Testis (tissue), 2 donors: ENCODE measurements at regions not wholly inside any gene's neighbourhood (a gene's known extent, or its start where the extent isn't known, plus 50 kb on each side); places are given as distances from the start of the nearest gene placed in this dataset.

Source experiments
- DNase-seq: peaks from one replicate; pipeline ENCODE4 v3.0.0-alpha.2; 2019
- H3K27ac ChIP-seq, 2 donors: fragments of 200-600 bp; sonication (generic); one replicate each; pipeline ENCODE4 v1.5.1; 2019
- H3K27me3 ChIP-seq: fragments of 200-600 bp; sonication (generic); one replicate; pipeline ENCODE4 v1.5.1; 2019
- H3K36me3 ChIP-seq: fragments of 200-600 bp; sonication (generic); one replicate; pipeline ENCODE4 v1.5.1; 2017; ENCODE audit warnings: low read depth; ENCODE audit errors: missing control alignments
- H3K4me1 ChIP-seq: fragments of 200-600 bp; sonication (generic); one replicate; pipeline ENCODE4 v1.5.1; 2019
- H3K4me3 ChIP-seq, 2 donors: fragments of 200-600 bp; sonication (generic); one replicate each; pipeline ENCODE4 v1.5.1; 2017 to 2019
- H3K9me3 ChIP-seq: fragments of 200-600 bp; sonication (generic); one replicate; pipeline ENCODE4 v1.5.1; 2017
- POLR2A ChIP-seq: fragments of 450-650 bp; IDR thresholded peaks from one replicate; pipeline ENCODE4 v1.6.1; 2017; ENCODE audit warnings: antibody characterized with exemption, mild to moderate bottlenecking, moderate library complexity
- WGBS, 2 donors: methylation state at CpG; one replicate each; pipeline ENCODE4 v1.1.5; 2018; 5-methylcytosine and 5-hydroxymethylcytosine counted together
- intact Hi-C: fragments of 100-400 bp; cut with DNase I; formaldehyde crosslinking; loops from one replicate; pipeline ENCODE4 v1.15.1; 2023; ENCODE audit warnings: low total_unique reads
- TF ChIP-seq, protein P1 (sequence below), 3 experiments: fragments of 450-650 bp in 2 of 3; fragments of 200-600 bp in 1 of 3; sonication (generic) in 1 of 3; IDR thresholded peaks; one replicate each; pipeline ENCODE4 v1.5.1; 2016 to 2019; ENCODE audit warnings: antibody characterized with exemption in 3 of 3, mild to moderate bottlenecking in 2 of 3, moderate library complexity in 1 of 3

GRCh38 chr4:28784188-28784587 lies 1923.5 kb downstream of the STIM2 start:
- H3K4me3 ChIP-seq = no peak overlapping the region
- DNase-seq = no peak
- TF ChIP-seq, protein P1, sequence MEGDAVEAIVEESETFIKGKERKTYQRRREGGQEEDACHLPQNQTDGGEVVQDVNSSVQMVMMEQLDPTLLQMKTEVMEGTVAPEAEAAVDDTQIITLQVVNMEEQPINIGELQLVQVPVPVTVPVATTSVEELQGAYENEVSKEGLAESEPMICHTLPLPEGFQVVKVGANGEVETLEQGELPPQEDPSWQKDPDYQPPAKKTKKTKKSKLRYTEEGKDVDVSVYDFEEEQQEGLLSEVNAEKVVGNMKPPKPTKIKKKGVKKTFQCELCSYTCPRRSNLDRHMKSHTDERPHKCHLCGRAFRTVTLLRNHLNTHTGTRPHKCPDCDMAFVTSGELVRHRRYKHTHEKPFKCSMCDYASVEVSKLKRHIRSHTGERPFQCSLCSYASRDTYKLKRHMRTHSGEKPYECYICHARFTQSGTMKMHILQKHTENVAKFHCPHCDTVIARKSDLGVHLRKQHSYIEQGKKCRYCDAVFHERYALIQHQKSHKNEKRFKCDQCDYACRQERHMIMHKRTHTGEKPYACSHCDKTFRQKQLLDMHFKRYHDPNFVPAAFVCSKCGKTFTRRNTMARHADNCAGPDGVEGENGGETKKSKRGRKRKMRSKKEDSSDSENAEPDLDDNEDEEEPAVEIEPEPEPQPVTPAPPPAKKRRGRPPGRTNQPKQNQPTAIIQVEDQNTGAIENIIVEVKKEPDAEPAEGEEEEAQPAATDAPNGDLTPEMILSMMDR (IDR thresholded peaks at IDR 0.05) = no peak
- TF ChIP-seq POLR2A = no peak
- intact Hi-C loops = no loop called here
- no peaks in the 10 kb centered on the region for H3K36me3 ChIP-seq
- no peaks in the 10 kb centered on the region for H3K27me3 ChIP-seq
- no peaks in the 10 kb centered on the region for H3K4me1 ChIP-seq
- no peak overlapping the region for H3K27ac ChIP-seq
- H3K9me3 ChIP-seq = no peaks in the 10 kb centered on the region

- intact Hi-C loops = no loop called here
- TF ChIP-seq, protein P1 (IDR thresholded peaks at IDR 0.05) = no peak
- TF ChIP-seq POLR2A = no peak
- no peak overlapping the region for H3K27ac ChIP-seq
- no peaks in the 10 kb centered on the region for H3K27me3 ChIP-seq
- DNase-seq = no peak
- no peak overlapping the region for H3K4me3 ChIP-seq
- WGBS, 2 donors = 55 to 71% methylated on average over 2 of the region's 2 CpGs
- no peaks in the 10 kb centered on the region for H3K9me3 ChIP-seq
- H3K36me3 ChIP-seq = no peaks in the 10 kb centered on the region
- H3K4me1 ChIP-seq = no peaks in the 10 kb centered on the region
These were observed 1927.3 kb downstream of the STIM2 start for GRCh38 chr4:28787947-28788346.

- peak; percentile 30 for DNase-seq
- 50 to 69% methylated on average over 12 of the region's 12 CpGs for WGBS, 2 donors
- peak overlapping the region in 1 of 2 donors; percentile 26 for H3K4me3 ChIP-seq
- no peaks in the 10 kb centered on the region for H3K4me1 ChIP-seq
- H3K27me3 ChIP-seq = no peaks in the 10 kb centered on the region
- no peak overlapping the region for H3K27ac ChIP-seq
- no peaks in the 10 kb centered on the region for H3K36me3 ChIP-seq
- intact Hi-C loops = no loop called here
- no peaks in the 10 kb centered on the region for H3K9me3 ChIP-seq
- no peak for TF ChIP-seq POLR2A
- TF ChIP-seq, protein P1 (IDR thresholded peaks at IDR 0.05) = no peak
These were observed 1928.4 kb downstream of the STIM2 start for GRCh38 chr4:28788929-28789490.

DNA sequence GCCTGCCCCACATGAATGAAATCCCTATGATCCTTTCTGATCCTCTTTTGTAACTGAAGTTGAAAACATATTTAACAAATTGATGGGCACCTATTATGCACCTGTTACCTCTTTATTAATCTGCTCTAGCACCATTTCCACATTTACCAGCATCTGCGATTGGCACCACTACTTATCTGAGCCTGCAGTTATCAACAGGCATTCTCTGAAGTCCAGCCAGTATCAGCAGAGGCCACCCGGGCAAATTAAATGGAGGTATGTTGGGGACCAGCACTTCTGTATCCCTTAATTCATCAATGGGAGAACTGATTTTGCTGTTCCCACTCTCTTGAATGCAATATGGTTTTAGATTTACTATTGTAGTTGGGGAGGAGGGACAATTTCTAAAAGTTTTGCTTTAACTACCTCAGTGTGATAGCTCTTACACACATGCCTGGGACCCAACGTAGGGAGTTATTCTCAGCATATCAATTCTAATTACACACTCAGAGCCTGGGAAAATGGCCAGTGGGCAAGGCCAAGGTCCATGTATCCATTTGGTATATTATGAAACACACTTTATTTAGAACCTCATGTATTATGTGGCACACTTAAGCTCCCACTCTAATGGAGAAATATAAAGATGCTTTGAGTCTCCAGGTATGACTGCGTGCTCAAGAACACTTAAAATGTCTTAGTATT lies 1927.1 kb upstream of the PCDH7 start:
- DNase-seq = no peak
- Histone ChIP-seq H3K27me3 (no peaks in the 10 kb centered on the region), H3K4me1 (no peaks in the 10 kb centered on the region), H3K36me3 (no peaks in the 10 kb centered on the region), H3K4me3 (no peak overlapping the region), H3K27ac (no peak overlapping the region), H3K9me3 (no peaks in the 10 kb centered on the region)
- intact Hi-C loops = no loop called here
- no peak for TF ChIP-seq POLR2A
- TF ChIP-seq, protein P1 (IDR thresholded peaks at IDR 0.05) = no peak
- 62 to 80% methylated on average over 4 of the region's 4 CpGs for WGBS, 2 donors

DNA sequence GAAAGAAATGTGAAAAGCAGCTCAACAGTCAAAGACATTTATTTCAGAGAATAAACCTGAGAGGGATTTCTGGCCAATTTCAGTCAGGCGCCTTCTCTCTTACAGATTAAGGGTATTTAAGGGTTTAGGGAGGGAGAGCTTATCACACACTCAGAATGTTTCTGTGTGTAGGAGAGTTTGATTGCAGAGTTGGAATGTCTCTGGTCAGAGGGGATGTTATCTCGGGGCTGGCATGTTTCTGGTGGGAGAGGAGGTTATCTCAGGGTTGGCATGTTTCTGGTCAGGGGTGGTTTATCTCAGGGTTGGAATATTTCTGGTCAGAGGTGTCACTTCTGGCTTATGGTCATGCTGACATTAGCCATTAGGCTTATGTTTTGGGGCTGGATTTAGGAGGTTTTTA lies 1920.5 kb upstream of the PCDH7 start:
- Histone ChIP-seq H3K27me3 (no peaks in the 10 kb centered on the region), H3K9me3 (no peaks in the 10 kb centered on the region), H3K27ac (no peak overlapping the region), H3K4me3 (no peak overlapping the region), H3K36me3 (no peaks in the 10 kb centered on the region), H3K4me1 (no peaks in the 10 kb centered on the region)
- TF ChIP-seq POLR2A = no peak
- TF ChIP-seq, protein P1 (IDR thresholded peaks at IDR 0.05) = no peak
- DNase-seq = peak; percentile 34
- intact Hi-C loops = no loop called here
- 59 to 63% methylated on average over 2 of the region's 2 CpGs for WGBS, 2 donors
